ENCODE measurements at regions not wholly inside any gene's neighbourhood (a gene's known extent, or its start where the extent isn't known, plus 50 kb on each side); places are given as distances from the start of the nearest gene placed in this dataset.
"Not testable (repeated sequence)": the region's sequence is repeated elsewhere in the genome, so short reads cannot be mapped to it uniquely, and the experiment has no call there.

DNA sequence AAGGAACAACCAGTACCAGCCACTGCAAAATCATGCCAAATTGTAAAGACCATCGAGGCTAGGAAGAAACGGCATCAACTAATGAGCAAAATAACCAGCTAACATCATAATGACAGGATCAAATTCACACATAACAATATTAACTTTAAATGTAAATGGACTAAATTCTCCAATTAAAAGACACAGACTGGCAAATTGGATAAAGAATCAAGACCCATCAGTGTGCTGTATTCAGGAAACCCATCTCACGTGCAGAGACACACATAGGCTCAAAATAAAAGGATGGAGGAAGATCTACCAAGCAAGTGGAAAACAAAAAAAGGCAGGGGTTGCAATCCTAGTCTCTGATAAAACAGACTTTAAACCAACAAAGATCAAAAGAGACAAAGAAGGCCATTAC lies 97.6 kb downstream of the GPX5 start:
- not testable (repeated sequence) for DNase-seq (ENCODE audit: low read depth, low spot score)

- not testable (repeated sequence) for DNase-seq (ENCODE audit: low read depth, low spot score)
These were observed 100.7 kb downstream of the GPX5 start for GRCh38 chr6:28626386-28626785.

- no peak for DNase-seq (ENCODE audit: low read depth, low spot score)
These were observed 106.7 kb downstream of the GPX5 start for GRCh38 chr6:28632326-28632851.

DNA sequence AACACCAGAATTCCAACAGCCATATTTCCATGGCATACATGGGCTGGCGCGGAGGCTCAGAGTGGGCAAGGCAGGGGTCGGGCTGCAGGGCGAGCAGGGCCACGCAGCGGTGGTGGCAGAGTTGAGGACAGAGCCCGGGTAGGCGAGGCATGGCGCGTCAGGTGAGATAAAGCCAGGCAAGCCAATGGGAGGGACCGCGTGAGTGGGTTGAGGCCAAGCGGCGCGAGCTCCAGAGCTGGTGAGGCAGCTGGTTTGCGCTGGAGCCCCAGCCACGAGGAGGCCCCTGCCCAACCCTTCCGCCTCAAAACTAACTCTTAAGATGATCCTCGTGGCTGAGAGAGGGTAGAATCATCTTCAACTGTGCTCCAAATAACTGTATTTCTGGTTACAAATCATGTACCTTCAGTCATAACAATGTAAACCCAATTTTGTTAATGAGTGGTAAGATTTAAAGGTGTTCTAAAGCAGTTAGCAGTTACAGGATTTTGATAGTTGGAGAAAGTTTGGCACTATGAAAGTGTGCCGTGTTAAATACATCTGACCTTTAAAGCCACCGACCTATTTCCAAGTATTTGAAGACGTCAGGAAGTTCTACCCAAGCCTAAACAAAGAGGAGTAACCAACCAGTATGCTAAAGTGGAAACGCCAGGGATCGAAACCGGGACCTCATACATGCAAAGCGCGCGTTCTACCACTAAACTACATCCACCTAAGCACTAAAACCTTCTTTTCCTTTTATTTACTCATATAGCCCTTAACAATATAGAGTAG lies 107.9 kb downstream of the GPX5 start:
- no peak for DNase-seq (ENCODE audit: low read depth, low spot score)

GRCh38 chr6:28634411-28634760 lies 108.7 kb downstream of the GPX5 start:
- DNase-seq (ENCODE audit: low read depth, low spot score), result no peak

- peak; percentile 82 for DNase-seq (ENCODE audit: low read depth, low spot score)
These were observed 109.3 kb downstream of the GPX5 start for GRCh38 chr6:28634761-28635546.

DNA sequence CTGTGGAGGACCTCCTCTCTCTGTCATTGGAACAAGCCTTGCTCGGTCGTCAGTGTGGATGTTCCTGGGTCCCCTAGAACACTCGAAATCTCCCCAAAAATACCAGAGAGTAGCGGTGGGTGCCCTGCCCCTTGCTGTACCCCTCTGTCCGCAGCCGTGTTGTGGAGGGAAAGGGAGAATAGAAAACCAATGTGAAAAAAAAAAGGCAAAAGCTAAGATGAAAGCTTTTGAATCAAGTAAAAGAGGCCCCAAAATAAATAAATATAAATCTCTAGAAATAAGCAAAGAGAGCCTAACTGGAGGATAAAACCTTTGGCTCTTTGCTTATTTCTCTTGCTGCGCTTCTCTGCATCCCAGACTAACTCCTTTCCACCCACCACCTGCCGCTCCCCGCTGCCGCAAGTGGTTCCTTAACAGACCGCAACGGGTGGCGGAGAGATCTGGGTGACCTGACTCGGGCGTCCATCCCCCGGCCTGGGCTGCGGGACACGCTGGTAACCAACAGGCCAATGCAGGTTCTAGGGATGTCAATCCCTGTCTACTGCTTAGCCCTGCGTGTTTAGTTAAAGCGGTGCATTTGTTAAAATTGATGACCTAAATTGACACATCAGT lies 110.0 kb downstream of the GPX5 start:
- peak; percentile 23 for DNase-seq (ENCODE audit: low read depth, low spot score)

DNA sequence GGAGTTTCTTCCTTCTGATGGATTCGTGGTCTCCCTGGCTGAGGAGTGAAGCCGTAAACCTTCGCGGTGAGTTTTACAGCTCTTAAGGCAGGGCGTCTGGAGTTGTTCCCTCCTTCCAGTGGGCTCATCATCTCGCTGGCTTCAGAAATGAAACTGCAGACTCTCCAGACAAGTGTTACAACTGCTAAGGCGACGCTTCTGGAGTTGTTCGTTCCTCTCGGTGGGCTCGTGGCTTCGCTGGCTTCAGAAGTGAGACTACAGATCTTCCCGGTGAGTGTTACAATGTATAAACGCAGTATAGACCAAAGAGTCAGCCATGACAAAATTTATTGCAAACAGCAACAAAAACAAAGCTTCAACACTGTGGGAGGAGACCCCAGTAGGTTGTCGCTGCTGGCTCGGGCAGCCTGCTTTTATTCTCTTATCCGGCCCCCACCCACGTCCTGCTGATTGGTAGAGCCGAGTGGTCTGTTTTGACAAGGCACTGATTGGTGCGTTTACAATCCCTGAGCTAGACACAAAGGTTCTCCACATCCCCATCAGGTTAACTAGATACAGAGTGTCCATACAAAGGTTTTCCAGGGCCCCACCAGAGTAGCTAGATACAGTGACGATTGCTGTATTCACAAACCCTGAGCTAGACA lies 113.2 kb downstream of the GPX5 start:
- DNase-seq (ENCODE audit: low read depth, low spot score), result no peak

DNA sequence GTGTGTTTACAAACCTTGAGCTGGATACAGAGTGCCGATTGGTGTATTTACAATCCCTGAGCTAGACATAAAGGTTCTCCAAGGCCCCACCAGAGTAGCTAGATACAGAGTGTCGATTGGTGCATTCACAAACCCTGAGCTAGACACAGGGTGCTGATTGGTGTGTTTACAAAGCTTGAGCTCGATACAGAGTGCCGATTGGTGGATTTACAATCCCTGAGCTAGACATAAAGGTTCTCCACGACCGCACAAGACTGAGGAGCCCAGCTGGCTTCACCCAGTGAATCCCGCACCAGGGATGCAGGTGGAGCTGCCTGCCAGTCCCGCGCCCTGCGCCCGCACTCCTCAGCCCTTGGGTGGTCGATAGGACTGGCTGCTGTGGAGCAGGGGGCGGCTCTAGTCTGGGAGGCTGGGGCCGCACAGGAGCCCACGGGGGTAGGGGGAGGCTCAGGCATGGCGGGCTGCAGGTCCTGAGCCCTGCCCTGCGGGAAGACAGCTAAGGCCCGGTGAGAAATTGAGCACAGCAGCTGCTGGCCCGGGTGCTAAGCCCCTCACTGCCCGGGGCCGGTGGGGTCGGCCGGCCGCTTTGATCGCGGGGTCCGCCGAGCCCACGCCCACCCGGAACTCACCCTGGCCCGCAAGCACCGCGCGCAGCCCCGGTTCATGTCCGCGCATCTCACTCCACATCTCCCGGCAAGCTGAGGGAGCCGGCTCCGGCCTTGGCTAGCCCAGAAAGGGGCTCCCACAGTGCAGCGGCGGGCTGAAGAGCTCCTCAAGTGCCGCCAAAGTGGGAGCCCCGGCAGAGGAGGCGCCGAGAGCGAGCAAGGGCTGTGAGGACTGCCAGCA lies 114.0 kb downstream of the GPX5 start:
- DNase-seq (ENCODE audit: low read depth, low spot score), result not testable (repeated sequence)

DNA sequence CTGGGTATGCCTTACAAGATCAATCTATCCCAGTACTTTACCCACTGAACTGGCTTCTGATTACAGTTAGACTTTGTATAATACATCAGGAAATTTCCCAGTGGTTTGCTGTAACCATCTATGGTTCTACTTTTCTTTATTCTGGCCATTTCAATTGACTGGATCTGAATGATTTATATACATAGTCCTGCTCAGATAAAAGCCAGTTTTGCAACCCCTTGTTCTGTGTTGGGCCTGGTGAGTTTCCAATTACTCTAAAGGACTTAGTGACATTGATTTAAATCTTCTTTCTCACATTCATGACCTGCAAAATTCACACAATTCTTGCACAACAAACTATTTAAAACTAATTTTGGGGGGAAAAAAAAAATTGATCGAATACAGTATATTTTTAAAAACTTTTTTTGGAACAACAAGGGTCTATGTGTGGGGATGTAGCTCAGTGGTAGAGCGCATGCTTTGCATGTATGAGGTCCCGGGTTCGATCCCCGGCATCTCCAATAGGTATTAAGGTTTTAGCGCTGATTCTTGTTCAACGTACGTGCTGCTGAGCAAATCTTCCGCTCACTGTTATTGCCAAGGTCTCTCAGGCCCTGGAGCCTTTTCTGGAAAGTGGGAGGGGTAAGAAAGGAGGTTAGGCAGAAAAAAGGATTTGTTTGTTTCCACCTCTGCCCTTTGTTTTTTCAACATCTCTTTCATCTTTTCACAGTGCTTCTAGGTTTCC lies 117.5 kb downstream of the GPX5 start:
- peak; percentile 84 for DNase-seq (ENCODE audit: low read depth, low spot score)

GRCh38 chr6:28646650-28647049 lies 121.0 kb downstream of the GPX5 start:
- DNase-seq (ENCODE audit: low read depth, low spot score), result no peak

DNA sequence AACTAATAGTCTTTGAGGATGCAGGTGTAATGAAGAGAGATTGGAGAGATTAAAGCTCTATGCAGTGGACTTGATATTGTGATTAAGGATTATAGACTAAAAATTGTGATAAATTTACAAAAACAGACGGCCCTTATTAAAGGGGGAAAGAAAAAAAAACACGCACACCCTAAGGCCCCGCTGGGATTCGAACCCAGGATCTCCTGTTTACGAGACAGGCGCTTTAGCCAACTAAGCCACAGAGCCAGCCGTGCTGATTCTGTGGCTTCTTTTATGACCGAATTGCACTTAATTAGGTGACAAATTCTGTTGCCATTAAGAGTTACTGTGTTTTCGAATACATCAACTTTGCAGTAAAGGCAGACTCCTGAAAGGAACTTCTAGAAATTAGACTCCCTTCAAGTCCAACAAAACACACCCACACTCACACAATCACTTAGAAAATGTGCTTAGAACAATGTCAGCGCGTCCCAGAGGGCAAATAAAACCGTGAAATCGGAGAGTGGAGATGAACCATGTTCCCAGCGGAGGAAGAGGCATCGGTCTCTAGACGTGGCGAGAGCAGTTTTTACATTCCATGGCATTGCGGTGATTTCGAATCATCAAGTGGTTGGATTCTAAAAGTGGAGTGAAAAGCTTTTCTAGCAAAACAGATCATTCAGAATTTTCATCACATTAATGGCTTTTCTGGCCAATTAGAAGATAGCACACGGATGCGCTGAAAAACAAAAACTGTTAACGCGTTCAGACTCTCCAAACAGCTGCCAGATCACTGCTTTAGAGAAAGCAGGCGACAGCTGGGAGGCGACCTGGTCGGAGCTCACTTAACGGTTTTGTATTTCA lies 122.6 kb downstream of the GPX5 start:
- peak; percentile 87 for DNase-seq (ENCODE audit: low read depth, low spot score)

DNA sequence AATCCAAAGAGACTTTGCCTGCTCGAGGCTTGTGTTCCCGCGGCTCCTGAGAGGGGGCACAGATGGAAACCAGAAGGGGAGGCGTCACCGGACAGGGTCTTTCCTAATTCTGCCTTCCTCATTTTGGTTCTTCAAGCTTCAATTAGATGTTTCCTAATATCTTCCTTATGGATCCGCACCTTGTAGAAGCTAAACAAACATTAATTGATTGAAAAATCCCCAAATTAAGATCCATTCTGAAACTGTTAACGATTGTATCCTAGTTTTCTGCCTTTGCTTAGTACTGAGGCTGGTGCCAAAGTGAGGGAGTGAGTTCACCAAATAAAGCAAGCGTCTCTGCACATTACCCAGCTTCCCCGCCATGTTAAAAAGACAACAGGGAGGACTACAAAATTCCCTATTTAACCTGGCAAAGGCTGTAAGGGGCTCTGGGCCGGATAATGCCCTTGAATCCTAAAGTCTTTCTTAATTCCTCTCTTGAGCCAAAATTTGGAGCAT lies 123.2 kb downstream of the GPX5 start:
- DNase-seq (ENCODE audit: low read depth, low spot score), result no peak

DNA sequence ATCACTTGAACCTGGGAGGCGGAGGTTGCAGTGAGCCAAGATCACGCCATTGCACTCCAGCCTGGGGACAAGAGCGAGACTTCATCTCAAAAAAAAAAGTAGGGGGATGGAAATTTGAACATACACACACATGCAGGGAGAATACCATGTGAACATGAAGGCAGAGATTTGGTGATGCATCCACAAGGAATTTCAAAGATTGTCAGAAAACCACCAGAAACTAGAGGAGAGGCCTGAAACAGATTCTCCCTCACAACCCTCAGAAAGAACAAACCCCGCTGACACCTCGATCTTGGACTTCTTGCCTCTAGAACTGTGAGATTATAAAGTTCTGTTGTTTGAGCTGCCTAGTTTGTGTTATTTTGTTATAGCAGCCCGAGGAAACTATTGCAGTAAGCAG lies 125.5 kb downstream of the GPX5 start:
- no peak for DNase-seq (ENCODE audit: low read depth, low spot score)

DNA sequence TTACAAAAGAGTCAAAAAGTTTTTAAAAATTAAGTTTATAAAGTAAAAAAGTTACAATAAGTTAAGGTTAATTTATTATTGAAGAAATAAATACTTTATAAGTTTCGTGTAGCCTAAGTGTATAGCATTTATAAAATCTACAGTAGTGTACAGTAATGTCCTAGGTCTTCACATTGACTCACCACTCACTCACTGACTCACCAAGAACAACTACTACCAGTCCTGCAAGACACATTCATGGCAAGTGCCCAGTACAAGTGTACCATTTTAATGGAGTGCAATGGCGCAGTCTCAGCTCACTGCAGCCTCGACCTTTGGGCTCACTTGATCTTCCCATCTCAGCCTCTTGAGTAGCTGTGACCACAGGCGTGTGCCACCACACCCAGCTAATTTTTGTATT lies 128.2 kb downstream of the GPX5 start:
- DNase-seq (ENCODE audit: low read depth, low spot score), result no peak

DNA sequence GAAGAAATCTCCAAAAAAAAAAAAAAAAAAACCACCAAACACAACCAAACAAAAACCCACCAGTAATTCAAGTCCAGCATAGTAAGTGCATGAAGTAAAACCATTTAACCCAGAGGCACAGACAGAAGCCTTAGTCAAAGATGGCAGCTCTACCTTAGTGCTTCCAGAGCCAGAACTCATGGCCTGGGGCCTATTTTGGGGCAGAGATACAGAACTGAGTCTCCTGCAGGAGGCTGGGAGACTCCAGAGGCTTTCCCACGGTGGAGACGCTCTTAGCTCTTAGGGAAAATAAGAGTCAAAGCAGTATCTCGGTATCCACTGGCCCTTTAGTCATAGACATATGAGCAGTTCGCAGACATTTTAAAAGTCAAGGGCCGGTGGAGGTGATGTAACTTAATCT lies 129.5 kb downstream of the GPX5 start:
- peak; percentile 61 for DNase-seq (ENCODE audit: low read depth, low spot score)

GRCh38 chr6:28656715-28657114 lies 131.0 kb downstream of the GPX5 start:
- no peak for DNase-seq (ENCODE audit: low read depth, low spot score)

DNA sequence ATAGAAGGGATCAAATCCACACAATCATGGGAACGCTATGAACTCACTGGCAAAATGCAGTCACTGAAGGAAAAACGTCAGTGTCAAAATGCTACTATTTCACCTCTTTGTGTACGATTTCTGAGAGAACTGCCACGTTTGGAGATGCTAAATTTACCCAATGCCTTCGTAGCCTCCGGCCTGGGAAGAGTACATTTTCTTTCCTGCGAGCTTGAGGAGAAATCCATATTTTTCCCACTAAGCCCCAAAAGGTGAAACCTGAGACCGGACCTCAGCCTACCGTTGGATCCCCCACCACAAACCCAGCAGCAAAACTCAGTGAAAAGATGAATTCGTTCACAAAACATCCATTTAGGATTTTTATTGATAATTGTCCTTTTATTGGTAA lies 131.7 kb downstream of the GPX5 start:
- DNase-seq (ENCODE audit: low read depth, low spot score), result no peak

DNA sequence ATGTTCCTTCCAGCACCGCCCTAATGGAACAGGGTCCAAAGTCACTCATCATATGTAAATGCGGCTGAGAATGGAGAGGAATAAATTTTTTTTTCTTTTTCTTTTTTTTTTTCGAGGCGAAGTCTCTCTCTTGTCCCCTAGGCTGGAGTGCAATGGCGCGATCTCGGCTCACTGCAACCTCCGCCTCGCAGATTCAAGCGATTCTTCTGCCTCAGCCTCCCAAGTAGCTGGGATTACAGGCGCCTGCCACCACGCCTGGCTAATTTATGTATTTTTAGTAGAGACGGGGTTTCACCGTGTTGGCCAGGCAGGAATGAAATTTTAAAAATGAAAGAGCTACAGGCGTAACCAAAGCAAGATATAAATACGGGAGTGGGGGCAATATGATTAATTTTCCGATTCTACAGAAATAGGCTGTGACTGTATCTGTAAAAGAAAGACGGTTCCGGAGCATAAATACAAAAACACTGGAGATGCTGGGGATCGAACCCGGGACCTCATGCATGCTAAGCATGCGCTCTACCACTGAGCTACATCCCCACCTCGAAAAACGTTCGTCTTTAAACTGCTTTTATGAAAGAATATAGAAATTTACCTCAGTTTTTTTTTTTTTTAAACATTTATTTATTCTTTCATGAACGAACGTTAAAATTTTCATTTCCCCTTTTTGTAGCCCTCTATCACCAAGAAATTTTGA lies 132.2 kb downstream of the GPX5 start:
- DNase-seq (ENCODE audit: low read depth, low spot score), result peak; percentile 72

Data from ELF-1 (cell line).